GM21576 (cell line): ENCODE measurements at regions not wholly inside any gene's neighbourhood (a gene's known extent, or its start where the extent isn't known, plus 50 kb on each side); places are given as distances from the start of the nearest gene placed in this dataset.
"Not testable (repeated sequence)": the region's sequence is repeated elsewhere in the genome, so short reads cannot be mapped to it uniquely, and the experiment has no call there.

Experiments used
- ATAC-seq: cut with Tn5 transposase; IDR thresholded peaks from one replicate; pipeline ENCODE4 v1.9.1; 2021; ENCODE audit warnings: mild to moderate bottlenecking, moderate library complexity; ENCODE audit not compliant: unreplicated experiment

- no peak for ATAC-seq
Observed at GRCh38 chr3:104920512-104920911, 446.2 kb upstream of the ALCAM start.

DNA sequence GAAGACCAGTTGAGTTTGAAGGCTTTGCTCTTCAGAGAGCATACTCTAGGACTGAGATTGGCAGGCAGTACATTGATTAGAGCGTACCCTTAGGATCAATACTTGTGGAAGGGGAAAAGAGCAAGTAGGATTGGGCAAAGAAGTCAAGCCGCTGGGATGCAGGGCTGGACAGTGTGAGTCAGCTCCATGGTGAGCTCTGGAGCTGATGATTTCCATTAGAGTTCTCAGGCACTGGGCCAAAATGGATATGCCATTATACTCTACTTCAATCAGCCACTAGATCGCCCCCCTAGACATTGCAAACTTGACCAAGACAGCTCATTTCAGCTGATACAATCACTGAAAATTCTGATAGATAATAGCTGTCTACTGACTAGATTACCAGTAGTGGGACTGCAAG is 432.7 kb upstream of the ALCAM start:
- ATAC-seq: no peak

GRCh38 chr3:104935613-104936012 is 431.1 kb upstream of the ALCAM start:
- ATAC-seq: no peak

DNA sequence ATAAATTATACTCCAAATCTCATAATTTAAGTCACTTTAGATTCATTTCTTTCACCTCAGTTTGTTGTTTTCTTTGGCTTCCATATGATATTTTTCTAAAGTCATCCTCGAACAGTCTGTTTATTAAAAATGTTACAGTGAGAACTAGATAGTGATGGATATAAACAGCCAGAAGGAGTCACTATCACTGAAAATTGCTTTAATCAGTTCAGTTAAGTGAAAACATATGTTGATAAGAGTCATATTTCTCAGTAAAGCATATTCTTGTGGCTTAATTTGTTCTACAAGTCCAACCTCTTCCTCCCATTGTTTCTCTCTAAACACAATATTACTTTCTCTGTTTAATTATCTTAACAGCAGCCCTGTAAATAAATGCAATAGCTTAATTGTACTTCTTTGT is 427.5 kb upstream of the ALCAM start:
- ATAC-seq: no peak

- no peak for ATAC-seq
Observed at GRCh38 chr3:104941785-104942184, 424.9 kb upstream of the ALCAM start.

- no peak for ATAC-seq
Observed at GRCh38 chr3:104943974-104944373, 422.7 kb upstream of the ALCAM start.

GRCh38 chr3:104947943-104948342 is 418.8 kb upstream of the ALCAM start:
- no peak for ATAC-seq

- ATAC-seq: not testable (repeated sequence)
Observed at GRCh38 chr3:104949810-104950209, 416.9 kb upstream of the ALCAM start.

DNA sequence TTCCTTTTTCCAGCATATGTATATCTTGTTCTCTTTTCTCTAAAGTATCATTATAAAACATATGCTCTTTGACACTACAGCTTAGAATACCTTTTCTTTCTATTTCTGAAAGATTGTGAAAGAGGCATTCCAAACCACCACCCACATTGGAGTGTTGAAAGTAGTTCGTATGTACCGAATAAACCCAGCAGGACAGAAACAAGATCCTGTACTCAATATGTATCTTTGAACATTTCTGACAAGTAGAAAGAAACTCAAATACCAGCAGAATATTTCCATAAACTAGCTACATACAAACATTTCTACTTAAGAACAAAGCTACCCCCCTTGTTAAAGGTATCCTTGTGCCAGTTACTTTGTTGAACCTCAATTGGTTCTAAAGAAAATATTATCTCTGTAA is 415.3 kb upstream of the ALCAM start:
- ATAC-seq: no peak

DNA sequence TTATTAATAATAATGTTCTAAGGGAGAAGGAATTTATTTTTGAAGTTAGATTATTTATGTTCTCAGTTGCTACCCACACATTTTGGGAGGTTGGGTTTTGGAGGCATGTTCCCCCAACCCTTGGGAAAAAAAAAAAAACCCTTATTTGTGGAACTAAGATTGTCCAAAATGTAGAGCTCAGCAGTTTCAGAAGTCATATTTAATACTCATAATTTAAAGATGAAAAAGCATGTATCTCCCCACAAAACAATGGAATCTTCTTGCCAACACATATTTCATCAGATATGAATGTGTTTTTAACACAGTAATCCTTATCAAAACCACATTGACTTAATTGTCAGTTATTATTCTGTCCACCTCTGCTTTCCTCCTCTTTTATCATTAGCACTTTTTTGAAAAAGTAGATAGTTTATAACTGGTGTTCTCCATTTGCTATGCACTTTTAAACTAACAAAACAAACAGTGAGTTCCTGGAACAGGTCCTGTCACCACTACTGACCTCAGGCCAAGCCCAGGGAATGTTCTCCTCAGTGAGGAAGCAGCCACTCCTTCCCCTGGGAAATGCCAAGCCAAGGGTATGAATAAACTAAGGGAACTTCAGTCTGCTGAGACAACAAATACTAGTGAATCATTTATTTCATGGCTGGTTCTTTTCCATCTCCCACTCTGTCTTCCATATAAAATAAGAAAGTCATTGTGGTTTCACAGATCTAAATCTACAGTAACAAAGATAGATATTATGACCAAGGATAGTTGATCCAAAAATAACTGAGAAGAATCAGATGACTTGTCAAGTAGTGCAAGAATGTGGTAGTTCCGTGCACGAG is 414.4 kb upstream of the ALCAM start:
- no peak for ATAC-seq

- ATAC-seq: no peak
Observed at GRCh38 chr3:104956620-104957345, 409.9 kb upstream of the ALCAM start.

DNA sequence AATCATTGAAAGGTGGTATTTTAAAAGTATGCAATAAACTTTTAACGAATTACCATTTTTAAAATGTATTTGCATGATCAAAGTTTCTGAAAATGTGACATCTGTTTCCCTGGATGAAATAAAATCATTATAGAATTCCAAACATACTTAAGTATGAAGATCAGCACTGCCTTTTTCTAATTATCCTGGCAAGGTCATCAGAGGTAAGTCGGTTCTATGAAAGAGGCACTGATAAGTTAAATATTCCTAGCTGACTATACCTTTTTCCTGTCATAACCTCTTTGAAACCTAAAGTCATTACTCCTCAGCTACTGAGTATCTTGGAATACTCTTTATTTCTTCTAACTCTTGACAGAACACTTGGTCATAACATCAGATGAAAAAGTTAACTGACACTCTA is 406.1 kb upstream of the ALCAM start:
- ATAC-seq: no peak

DNA sequence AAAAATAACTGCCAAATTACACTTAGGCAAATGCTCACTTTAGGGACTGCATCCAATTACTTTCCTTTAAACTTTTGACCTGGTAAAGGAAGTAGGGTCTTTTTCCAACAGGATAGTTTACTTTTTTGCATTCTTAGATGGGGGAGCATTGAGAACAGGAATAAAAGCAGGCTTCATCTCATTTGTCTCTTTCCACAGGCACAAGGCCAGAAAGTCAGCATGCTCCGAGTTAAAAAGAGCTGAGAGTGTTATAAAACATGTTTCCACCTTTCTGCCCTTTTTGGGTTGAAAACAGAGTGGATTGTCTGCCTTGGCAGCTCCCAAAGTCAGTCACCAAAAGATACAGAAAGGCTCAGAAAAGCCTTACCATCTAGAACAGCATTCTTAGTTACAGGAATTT is 404.9 kb upstream of the ALCAM start:
- no peak for ATAC-seq

DNA sequence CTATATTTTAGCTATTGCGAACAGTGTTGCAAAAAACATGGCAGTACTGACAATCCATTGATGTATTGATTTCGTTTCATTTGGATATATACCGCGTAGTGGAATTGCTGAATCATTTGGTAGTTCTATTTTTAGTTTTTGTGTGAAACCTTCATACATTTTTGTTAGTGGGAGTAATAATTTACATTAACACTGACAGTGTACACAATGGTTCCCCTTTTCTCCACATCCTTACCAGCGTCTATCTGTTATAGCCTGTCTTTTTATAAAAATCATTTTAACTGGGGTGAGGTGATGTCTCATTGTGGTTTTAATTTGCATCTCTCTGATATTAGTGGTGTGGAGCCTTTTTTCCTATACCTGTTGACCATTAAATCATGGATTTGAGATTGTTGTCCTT is 392.4 kb upstream of the ALCAM start:
- ATAC-seq: no peak

DNA sequence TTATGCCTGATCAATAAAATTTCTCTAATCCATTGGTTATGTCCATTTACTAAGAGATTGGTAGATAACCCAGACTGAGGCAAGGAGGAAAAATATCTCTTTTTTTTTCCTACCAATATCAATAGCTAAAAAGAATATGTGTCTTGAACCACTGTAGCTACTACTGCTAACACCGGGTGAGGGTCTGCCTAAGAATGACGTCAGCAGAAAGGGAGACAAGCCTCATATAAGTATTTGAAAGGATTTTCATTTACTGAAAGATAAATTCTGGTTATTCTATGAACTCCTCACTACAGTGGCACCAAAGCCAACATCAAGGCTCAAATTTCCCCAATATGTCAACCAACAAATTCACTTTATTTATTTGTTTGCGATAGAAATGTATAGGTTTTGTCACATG is 389.0 kb upstream of the ALCAM start:
- ATAC-seq: no peak

DNA sequence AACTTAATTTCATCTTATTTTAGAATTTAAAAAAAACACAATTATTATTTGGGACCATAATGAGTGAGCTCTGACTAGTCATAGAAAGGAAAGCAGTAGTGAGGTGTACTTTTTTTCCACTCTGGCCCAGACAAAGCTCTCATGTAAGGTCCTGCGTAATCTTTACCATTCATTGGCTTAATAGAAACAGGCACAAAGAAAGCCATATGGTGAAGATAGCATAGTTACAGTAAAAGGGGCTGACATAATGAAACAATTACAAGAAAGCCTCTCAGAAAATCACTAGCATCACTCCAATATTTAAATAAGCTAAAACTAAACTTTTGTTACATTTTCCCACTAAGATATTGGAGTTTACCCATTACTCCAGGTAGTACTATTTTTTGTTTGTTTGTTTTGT is 384.6 kb upstream of the ALCAM start:
- no peak for ATAC-seq

DNA sequence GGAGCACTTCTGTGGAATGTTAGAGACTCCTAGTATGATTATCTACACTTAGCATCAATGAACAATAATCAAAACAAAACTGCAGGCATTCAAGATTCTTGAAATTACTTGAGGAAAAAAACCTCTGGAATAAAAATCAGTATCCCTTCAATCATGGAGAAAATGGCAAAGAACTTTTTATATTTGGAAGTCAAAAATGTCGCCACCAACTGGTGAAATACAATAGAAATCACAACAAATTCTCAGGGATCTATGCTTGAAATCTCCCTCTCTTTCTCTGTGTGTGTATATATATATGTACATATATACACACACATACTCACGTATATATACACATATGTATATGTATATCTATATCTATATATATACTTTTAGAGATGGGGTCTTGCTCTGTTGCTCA is 378.9 kb upstream of the ALCAM start:
- ATAC-seq: no peak

GRCh38 chr3:104988496-104988895 is 378.2 kb upstream of the ALCAM start:
- no peak for ATAC-seq

- ATAC-seq: no peak
Observed at GRCh38 chr3:104989878-104990277, 376.8 kb upstream of the ALCAM start.

- ATAC-seq: no peak
Observed at GRCh38 chr3:104990758-104991157, 376.0 kb upstream of the ALCAM start.

- ATAC-seq: no peak
Observed at GRCh38 chr3:104992676-104993075, 374.0 kb upstream of the ALCAM start.

DNA sequence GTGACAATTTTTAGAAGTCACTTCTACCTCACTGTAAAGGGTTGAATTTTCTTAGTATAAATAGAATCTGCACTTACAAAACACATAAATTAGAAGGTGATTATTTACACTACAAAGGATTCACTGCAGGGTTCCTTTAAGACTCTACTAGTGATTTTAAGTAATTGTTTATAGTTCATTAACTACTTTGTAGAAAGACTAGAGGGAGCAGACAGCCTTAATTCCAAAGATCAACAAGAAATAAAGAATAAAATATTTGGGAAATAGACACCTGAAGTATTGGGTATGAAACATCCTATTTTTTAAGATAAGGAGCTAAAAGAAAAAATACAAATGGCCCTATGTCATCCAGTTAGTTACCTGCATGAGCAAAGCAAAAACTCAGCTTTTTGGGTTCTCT is 360.5 kb upstream of the ALCAM start:
- no peak for ATAC-seq
